Vagina (tissue), 2 donors: ENCODE measurements at regions not wholly inside any gene's neighbourhood (a gene's known extent, or its start where the extent isn't known, plus 50 kb on each side); places are given as distances from the start of the nearest gene placed in this dataset.

Source experiments
- DNase-seq, 2 donors: peaks; one replicate each; pipeline ENCODE4 v3.0.0-alpha.2; 2017; ENCODE audit errors: extremely low spot score in 2 of 2
- H3K27ac ChIP-seq: fragments of 200-600 bp; sonication (generic); one replicate; pipeline ENCODE4 v1.5.1; 2019
- H3K27me3 ChIP-seq: fragments of 200-600 bp; sonication (generic); one replicate; pipeline ENCODE4 v1.5.1; 2019
- H3K36me3 ChIP-seq, 2 donors: fragments of 200-600 bp; sonication (generic); one replicate each; pipeline ENCODE4 v1.5.1; 2017 to 2019
- H3K4me1 ChIP-seq: fragments of 200-600 bp; sonication (generic); one replicate; pipeline ENCODE4 v1.5.1; 2019
- H3K4me3 ChIP-seq, 2 donors: fragments of 200-600 bp; sonication (generic); 1 replicate in 1 of 2; 2 replicates in 1 of 2; pipeline ENCODE4 v1.5.1; 2016 to 2019
- H3K9me3 ChIP-seq: fragments of 200-600 bp; sonication (generic); one replicate; pipeline ENCODE4 v1.5.1; 2019
- POLR2A ChIP-seq, 2 donors: fragments of 450-650 bp; IDR thresholded peaks; one replicate each; pipeline ENCODE4 v1.6.1; 2017; ENCODE audit warnings: antibody characterized with exemption in 2 of 2, mild to moderate bottlenecking in 2 of 2, moderate library complexity in 2 of 2
- POLR2AphosphoS5 ChIP-seq, 2 donors: sonication (generic); formaldehyde crosslinking; IDR thresholded peaks; one replicate each; pipeline ENCODE4 v1.9.0; 2017; ENCODE audit warnings: antibody characterized with exemption in 2 of 2, mild to moderate bottlenecking in 2 of 2, low read depth in 1 of 2; ENCODE audit not compliant: insufficient read depth in 1 of 2
- intact Hi-C: fragments of 100-400 bp; cut with DNase I; formaldehyde crosslinking; loops from one replicate; pipeline ENCODE4 v1.15.1; 2023
- TF ChIP-seq, protein P1 (sequence below), 3 experiments: fragments of 450-650 bp in 2 of 3; fragments of 200-600 bp in 1 of 3; sonication (generic) in 1 of 3; IDR thresholded peaks; one replicate each; pipeline ENCODE4 v1.5.1; 2017 to 2019; ENCODE audit warnings: antibody characterized with exemption in 3 of 3, mild to moderate bottlenecking in 2 of 3, moderate library complexity in 2 of 3

DNA sequence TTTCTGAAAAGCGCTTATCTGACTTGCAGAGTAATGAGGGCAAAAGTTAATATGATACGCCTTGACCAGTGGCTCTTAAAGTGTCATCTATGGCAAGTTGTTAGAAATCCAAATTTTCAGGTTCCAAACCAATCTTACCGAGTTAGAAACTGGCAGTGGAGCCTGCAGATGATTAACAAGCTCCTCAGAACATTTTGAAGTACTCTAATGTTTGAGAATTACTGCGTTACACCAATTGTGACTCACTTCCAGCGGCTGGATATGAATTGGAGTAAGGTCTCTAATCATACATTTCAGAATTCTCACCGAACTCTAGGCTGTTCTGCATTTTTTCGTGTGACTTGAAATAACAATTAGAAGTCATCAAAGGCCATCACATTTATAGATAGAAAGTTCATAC, 73.5 kb upstream of the TMPRSS15 start:
- TF ChIP-seq POLR2A (IDR thresholded peaks at IDR 0.05) (no peak), POLR2AphosphoS5 (IDR thresholded peaks at IDR 0.05; ENCODE audit: insufficient read depth in 1 of 2, low read depth in 1 of 2) (no peak)
- TF ChIP-seq, protein P1, sequence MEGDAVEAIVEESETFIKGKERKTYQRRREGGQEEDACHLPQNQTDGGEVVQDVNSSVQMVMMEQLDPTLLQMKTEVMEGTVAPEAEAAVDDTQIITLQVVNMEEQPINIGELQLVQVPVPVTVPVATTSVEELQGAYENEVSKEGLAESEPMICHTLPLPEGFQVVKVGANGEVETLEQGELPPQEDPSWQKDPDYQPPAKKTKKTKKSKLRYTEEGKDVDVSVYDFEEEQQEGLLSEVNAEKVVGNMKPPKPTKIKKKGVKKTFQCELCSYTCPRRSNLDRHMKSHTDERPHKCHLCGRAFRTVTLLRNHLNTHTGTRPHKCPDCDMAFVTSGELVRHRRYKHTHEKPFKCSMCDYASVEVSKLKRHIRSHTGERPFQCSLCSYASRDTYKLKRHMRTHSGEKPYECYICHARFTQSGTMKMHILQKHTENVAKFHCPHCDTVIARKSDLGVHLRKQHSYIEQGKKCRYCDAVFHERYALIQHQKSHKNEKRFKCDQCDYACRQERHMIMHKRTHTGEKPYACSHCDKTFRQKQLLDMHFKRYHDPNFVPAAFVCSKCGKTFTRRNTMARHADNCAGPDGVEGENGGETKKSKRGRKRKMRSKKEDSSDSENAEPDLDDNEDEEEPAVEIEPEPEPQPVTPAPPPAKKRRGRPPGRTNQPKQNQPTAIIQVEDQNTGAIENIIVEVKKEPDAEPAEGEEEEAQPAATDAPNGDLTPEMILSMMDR (IDR thresholded peaks at IDR 0.05): no peak
- Histone ChIP-seq H3K27ac (no peak overlapping the region), H3K4me3 (no peak overlapping the region), H3K36me3 (no peaks in the 10 kb centered on the region), H3K27me3 (no peaks in the 10 kb centered on the region), H3K4me1 (no peaks in the 10 kb centered on the region), H3K9me3 (no peaks in the 10 kb centered on the region)
- DNase-seq: no peak
- intact Hi-C loops: no loop called here

DNA sequence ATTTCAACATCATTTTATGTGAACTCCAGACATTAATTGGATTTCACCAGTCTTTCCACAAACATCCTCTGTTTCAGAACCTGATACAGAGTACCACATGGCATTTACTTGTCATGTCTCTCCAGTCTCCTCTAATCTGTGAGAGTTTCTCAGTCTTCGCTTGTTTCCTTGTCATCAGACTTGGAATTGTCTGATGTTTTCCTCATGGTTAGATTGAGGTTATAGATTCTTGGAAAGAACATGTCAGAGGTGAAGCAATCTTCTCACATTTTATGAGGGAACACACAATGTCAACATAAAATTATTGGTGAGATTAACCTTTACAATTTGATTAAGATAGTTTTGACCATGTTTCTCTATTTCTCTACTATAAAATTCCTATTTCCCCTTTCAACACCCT, 74.9 kb upstream of the TMPRSS15 start:
- no peak for TF ChIP-seq POLR2AphosphoS5 (IDR thresholded peaks at IDR 0.05; ENCODE audit: insufficient read depth in 1 of 2, low read depth in 1 of 2)
- TF ChIP-seq, protein P1 (IDR thresholded peaks at IDR 0.05): no peak
- TF ChIP-seq POLR2A (IDR thresholded peaks at IDR 0.05): no peak
- no peaks in the 10 kb centered on the region for H3K36me3 ChIP-seq

DNA sequence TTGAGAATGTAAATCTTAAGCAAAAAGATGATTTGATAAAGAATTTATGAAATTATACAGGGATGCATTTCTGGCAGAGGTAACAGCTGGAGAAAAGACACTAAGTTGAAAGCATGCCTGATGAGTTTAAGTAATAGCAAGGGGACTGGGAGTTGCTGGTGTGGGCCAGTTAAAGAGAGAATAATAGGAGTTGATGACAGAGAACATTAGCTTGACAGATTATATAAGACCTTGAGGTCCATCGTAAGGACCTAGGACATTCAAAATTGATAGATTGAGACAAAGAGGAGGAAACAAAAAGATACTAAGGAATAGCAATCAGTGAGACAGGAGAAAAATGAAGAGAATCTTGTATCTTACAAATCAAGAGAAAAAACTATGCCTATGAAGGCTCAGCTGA, 84.7 kb upstream of the TMPRSS15 start:
- Histone ChIP-seq H3K4me3 (no peak overlapping the region), H3K27me3 (no peaks in the 10 kb centered on the region), H3K9me3 (no peaks in the 10 kb centered on the region), H3K27ac (no peak overlapping the region), H3K36me3 (no peaks in the 10 kb centered on the region), H3K4me1 (no peaks in the 10 kb centered on the region)
- no peak for DNase-seq
- TF ChIP-seq POLR2A (IDR thresholded peaks at IDR 0.05): no peak
- TF ChIP-seq POLR2AphosphoS5 (IDR thresholded peaks at IDR 0.05; ENCODE audit: insufficient read depth in 1 of 2, low read depth in 1 of 2): no peak
- TF ChIP-seq, protein P1 (IDR thresholded peaks at IDR 0.05): no peak
- intact Hi-C loops: no loop called here

More for the DNA sequence above, 74.9 kb upstream of the TMPRSS15 start:
- Histone ChIP-seq H3K4me1 (no peaks in the 10 kb centered on the region), H3K9me3 (no peaks in the 10 kb centered on the region), H3K27me3 (no peaks in the 10 kb centered on the region), H3K4me3 (no peak overlapping the region), H3K27ac (no peak overlapping the region)
- intact Hi-C loops: no loop called here
- no peak for DNase-seq

DNA sequence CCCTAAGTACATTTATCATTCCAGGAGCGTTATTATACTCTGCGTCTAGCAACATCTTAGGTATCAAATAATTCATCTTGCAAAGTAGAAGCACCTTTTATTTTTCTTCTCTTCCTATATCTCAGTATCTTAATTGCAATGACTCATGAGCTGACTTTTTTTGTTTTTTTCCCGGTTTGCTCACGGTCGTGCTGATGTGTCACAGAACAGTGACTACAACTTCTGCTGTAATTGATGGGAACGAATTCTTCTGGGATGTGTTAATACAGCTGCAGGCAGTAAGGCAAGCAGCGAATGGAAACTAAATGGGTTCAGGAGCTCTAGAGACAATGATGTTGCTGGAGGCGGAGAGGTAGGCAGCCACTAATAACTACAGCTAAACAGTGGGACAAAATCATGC, 89.8 kb upstream of the TMPRSS15 start:
- Histone ChIP-seq H3K9me3 (no peaks in the 10 kb centered on the region), H3K4me3 (no peak overlapping the region), H3K36me3 (no peaks in the 10 kb centered on the region), H3K27me3 (no peaks in the 10 kb centered on the region), H3K27ac (no peak overlapping the region), H3K4me1 (no peaks in the 10 kb centered on the region)
- intact Hi-C loops: no loop called here
- TF ChIP-seq, protein P1 (IDR thresholded peaks at IDR 0.05): no peak
- TF ChIP-seq POLR2AphosphoS5 (IDR thresholded peaks at IDR 0.05; ENCODE audit: insufficient read depth in 1 of 2, low read depth in 1 of 2) (no peak), POLR2A (IDR thresholded peaks at IDR 0.05) (no peak)
- DNase-seq: no peak

DNA sequence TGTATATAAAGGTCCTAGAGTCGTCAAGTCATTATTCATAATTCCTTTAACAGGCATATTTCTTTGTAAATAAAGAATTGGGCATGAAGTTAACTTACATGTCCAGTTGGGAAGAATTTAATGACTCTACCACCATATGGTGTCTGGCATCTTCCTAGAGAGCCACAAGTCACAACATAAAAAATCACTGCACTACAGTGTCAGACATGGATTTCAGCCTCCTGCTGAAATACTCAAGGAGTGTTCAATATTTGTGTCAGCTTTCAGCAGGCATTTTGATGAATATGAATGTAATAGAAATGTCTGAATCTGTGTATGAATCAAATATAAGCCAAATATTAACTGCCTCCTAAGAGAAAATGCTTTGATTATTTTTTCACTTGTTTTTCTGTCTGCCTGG, 91.9 kb upstream of the TMPRSS15 start:
- Histone ChIP-seq H3K36me3 (no peaks in the 10 kb centered on the region), H3K27ac (no peak overlapping the region), H3K4me3 (no peak overlapping the region), H3K9me3 (no peaks in the 10 kb centered on the region), H3K4me1 (no peaks in the 10 kb centered on the region), H3K27me3 (no peaks in the 10 kb centered on the region)
- TF ChIP-seq, protein P1 (IDR thresholded peaks at IDR 0.05): no peak
- TF ChIP-seq POLR2AphosphoS5 (IDR thresholded peaks at IDR 0.05; ENCODE audit: insufficient read depth in 1 of 2, low read depth in 1 of 2): no peak
- TF ChIP-seq POLR2A (IDR thresholded peaks at IDR 0.05): no peak
- DNase-seq: no peak
- intact Hi-C loops: no loop called here
